Daoy (cell line): ENCODE measurements at regions not wholly inside any gene's neighbourhood (a gene's known extent, or its start where the extent isn't known, plus 50 kb on each side); places are given as distances from the start of the nearest gene placed in this dataset.
A peak's percentile ranks its signal among the peaks of the same experiment; 100 is the strongest.

Experiments
- DNase-seq: peaks from one replicate; pipeline ENCODE4 v3.0.0-alpha.2; 2015; ENCODE audit warnings: low read depth

DNA sequence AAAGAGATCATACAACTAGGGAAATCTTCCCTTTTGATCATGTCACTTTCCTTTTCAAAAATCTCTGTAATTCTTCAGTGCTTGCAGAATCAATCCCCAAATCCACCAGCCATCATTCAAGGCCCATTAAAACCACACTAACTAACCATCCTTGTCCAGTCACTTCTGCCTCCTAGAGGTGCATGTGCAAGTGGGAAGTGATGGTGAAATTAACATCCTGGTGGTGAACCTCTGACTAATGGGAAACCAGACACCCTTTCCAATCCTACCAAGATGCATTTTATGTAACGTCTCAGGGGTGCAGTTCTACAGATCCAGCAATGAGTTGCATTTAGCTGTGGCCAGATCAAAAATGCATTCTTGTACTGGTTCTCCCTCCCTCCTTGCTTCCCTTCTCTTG, 341.8 kb downstream of the RAPGEF2 start:
- DNase-seq = peak; percentile 39

- DNase-seq = no peak
These were observed 342.8 kb downstream of the RAPGEF2 start for GRCh38 chr4:159445692-159446091.

- peak; percentile 22 for DNase-seq
These were observed 343.5 kb downstream of the RAPGEF2 start for GRCh38 chr4:159446266-159446976.

- DNase-seq = no peak
These were observed 344.4 kb downstream of the RAPGEF2 start for GRCh38 chr4:159447296-159447695.

- DNase-seq = no peak
These were observed 348.1 kb downstream of the RAPGEF2 start for GRCh38 chr4:159451006-159451405.

- peak; percentile 27 for DNase-seq
These were observed 352.9 kb downstream of the RAPGEF2 start for GRCh38 chr4:159455675-159456237.

DNA sequence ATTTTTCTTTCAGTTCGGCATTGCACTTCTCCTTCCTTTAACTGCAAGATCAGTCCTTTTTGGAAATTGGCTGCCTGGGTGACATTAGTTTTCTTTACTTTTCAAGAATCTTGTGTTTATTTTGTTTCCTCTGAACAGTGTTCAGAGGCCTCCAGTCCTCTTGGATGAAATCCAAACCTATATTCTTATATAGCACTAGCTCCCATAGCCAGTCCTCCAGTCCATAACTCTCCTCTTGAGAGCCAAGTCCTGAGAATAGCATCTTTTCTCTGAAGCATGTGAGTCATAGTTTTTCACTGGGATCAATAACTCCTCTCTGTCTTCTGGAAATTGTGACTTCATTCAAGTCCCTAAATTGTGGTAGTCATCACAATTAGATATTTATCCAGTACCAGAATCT, 357.5 kb downstream of the RAPGEF2 start:
- DNase-seq = no peak

DNA sequence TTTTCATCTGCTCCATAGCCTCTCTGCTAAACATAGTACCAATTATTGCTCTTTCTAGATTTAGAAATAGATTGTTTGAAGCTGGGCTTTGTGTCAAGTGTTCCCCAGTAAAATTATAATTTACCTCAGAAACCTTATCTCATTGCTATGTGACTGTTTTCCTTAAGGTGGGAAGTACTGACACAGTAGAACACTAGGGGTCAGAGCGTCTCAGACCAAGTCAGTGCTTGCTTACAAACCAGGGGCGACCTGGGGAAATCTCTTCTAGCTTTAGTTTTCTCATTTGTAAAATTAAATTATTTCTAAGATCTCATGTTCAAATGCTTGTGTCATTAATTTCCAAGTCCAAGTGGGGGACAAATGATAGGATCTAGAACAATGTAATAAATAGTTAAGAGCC, 360.4 kb downstream of the RAPGEF2 start:
- no peak for DNase-seq

DNA sequence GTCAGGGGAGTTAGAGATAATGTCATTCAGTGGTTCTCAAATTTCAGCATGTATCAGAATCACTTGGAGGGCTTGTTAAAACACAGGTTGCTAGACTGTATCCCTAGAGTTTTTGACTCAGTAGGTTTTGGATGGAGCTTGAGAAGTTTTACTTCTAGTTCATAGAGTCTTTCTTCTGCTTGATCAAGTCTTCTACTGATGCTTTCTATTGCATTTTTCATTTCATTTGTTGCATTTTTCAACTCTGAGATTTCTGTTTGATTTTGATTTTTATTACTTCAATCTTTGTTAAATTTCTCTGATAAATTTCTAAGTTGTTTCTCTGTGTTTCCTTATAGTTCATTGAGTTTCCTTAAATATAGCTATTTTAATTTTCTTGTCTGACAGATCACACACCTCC, 361.4 kb downstream of the RAPGEF2 start:
- DNase-seq = no peak

DNA sequence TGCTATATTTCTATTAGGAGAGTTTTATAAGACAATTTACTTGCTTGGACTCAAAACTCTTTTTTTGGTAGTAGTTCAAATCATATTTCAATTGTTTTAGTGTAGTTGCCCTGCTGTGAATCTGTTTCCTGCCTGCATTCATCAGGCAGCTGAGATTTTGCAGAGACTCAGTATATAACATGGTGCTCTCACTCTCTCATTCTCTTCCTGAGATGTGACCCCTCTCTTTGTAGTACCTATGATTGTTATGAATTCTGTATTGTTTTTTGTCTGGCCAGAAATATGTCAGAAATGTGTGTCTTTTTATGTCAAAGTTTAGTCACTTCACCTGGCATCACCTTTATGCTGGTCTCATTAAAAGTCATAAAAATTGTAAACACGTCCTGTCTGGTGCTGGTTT, 374.0 kb downstream of the RAPGEF2 start:
- no peak for DNase-seq

DNA sequence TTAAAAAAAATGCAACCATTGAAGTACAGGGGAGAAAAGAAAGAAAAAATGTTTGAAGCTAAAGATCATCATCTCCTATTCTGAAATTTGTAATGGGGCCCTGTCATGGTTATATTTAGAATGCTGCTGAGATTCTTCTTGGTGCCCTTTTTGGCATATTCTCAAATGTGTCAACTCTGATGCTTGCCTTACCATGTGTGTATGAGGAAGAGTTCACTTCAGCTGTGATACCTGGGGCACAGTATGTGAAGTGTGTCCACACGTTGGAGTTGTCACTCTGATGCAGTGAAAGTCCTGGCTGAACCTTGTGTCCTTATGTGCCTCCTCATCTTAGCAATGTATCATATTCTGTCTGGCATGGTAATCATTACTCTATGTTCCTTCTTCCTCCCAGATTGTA, 377.9 kb downstream of the RAPGEF2 start:
- no peak for DNase-seq

DNA sequence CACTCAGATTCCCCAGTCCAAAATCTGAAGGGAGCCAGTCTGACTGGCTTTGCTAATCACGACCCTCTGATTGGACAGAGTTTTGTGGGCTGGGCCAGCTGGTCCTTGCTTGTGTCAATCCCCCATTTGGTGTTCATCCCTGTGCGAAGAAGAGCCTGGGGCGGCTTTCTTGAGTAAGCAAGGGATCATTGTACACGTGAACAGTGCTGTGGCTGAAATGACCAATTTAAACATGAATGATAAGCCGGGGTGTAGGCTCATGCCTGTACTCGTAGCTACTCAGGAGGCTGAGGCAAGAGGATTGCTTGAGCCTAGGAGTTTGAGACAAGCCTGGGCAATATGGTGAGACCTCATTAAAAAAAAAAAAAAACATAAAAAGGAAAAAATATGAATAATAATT, 379.1 kb downstream of the RAPGEF2 start:
- DNase-seq = no peak

- no peak for DNase-seq
These were observed 380.4 kb downstream of the RAPGEF2 start for GRCh38 chr4:159483110-159483781.

DNA sequence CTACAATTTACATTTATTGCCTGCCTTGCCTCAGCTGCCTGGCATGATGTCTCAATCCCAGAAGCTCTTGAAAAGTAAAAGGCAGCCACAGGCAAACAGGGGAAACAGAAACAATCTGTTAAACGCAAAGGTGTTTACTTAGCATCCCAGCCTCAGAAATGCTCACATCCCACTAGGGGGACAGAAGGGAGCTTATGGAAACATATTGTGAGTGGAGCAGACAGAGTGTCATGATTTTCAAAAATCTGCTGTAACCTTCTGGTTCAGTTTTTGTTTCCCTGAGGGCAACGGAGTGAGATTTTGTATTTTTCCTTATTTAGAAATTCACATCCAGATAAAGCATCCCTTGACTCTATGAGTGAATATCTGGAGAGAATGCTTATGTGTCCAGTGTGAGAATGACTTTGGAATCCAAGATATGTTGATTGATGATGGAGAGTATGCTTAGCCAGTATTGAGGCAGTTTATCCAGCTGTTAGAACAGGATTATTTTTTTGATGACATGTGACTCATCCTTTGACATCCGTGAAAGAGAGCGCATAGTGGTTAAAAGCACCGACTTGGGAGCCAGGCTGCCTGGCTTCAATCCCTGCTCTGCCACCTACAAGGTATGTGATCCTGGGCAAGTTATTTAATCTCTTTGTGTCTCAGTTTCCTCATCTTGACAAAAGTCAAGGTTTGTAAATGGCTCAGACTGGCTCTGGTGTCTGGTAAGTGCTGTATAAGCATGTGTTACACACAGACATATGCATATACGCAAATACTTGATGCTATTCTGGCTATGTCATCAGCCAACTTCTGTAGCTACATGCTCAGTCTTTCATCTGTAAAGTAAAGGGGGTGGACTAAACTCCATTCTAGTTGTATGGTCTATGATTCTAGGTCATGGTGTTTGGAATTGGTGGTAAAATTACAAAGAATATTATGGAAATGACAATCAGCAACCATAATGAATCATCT, 381.2 kb downstream of the RAPGEF2 start:
- DNase-seq = no peak

DNA sequence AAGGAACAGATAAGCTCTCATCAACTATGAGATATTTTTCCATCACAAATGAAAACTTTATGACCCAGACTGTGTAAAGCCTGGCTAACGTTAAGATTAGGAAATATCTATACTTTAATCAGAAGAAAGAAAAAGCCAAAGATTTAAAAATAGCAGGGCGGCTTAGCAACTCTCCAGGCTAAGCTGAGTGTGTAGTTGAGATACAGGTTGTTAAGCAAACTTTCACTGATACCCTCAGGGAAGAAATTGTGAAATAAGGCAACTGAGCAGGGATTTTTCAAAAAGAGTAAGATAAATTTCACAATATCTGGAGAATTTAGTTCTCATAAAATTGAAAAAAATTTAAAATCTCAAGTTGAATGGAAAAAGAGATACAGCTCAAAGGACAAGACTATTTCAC, 382.0 kb downstream of the RAPGEF2 start:
- DNase-seq = no peak

DNA sequence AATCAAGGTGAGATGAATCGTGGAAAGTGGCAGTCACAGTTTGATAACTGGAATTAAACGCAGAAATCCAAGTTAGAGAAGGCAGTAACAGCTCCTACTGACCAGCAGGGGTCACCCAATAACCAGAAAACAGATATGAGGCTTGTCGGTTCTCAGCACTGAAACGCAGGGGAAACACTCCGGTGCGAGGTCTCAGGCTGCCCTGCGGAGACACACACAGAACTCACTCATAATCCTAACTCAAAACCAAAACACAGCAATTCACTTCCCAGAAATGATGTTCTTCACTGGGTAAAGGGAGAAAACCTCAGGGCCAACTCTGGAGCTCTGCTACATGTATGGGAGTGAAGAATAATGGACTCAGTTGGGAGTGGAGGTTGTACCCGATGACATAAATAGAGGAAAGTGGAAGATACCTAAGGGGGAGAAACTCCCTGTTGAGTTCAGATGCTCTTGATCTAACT, 384.4 kb downstream of the RAPGEF2 start:
- DNase-seq = peak; percentile 56

DNA sequence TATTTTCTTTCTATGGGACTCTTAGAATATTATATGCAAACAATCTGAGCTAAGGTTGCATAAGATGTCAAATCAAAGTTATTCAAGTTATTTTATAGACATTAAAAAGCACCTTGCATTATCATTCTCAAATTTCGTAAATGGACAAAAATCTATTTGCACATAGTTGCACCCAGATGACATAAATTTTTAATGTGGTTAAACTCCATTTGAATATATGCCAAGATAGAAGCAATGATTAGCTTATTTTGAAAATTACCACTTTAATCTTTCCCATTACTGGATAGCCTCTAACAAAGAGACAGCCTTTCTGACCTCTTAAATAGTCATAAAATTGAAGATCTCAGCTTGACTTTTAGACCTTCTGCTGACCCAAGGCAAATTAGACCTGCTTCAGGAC, 386.8 kb downstream of the RAPGEF2 start:
- no peak for DNase-seq

GRCh38 chr4:159495515-159496236, 392.8 kb downstream of the RAPGEF2 start:
- no peak for DNase-seq

DNA sequence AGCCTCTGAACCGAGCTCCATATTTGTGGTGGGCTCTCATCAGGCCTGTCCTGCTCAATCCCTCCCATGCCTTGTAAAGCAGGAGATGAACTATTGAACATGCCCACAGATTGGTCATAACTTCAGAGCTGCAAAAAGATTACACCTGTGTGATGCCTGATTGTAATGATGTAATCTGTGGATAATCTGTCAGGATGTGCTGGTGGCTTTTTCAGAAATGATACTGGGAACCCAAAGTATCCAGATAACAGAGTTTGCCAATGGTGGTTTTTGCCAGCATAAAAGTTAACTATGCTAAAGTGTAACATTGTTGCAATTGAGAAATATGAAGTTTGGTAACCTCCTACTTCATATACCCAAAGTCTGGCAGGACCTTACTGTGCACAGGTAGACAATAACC, 393.4 kb downstream of the RAPGEF2 start:
- DNase-seq = no peak

- no peak for DNase-seq
These were observed 395.1 kb downstream of the RAPGEF2 start for GRCh38 chr4:159497936-159498335.

DNA sequence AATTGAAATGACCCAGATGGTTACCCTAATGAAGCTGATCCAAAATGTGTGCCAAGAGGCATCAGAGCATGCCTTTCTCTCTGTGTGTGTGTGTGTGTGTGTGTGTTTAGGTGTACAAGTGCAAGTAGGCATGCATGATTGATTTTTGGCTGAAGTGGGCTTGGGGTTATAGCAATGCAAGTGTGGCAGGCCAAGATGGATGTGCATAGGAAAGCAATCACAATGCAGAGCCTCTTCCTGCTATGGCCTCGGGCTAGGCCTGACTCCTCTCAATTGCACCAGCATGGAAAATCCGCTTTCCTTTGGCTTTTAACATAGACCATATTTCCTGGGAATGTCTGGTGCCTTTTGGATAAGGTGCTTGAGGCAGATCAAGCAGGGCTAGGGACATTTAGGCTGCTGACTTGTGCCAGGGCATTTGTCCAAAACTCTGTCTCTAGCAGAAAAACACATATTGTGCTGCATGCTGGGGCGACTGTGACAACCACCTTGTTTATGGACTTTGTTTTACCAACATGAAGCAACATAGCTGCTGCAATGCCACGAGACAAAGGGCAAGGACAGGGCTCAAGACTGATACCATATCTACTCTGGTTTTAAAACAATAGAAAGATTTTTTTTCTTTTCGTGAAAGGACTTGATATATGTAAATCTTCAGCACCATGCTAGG, 395.7 kb downstream of the RAPGEF2 start:
- DNase-seq = no peak
